ENCODE measurements at regions not wholly inside any gene's neighbourhood (a gene's known extent, or its start where the extent isn't known, plus 50 kb on each side); places are given as distances from the start of the nearest gene placed in this dataset.

DNA sequence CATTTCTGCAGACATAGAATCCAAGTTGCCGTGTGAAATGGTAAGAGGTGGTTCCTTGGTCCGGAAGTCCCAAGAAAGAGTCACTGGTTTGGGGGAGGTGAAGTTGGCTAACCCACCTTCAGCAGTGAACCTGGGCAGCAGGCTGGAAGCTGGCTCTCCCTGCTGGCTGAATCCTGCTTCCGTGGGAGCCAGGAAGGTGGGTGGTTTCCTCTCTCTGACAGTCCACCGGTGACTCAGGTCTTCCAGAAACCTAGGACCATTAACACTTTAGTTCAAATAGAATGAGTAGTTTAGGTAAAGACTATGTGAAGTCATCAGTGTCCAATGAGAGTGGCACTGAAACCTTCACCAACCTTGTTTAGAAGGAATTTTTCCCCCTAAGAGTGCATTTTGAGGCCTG, 87.4 kb upstream of the CACNA2D3 start:
- TF ChIP-seq CTCF (conservative IDR thresholded peaks at IDR 0.05 in 1 of 2, IDR thresholded peaks at IDR 0.05 in 1 of 2; ENCODE audit: extremely low read depth in 1 of 2, insufficient read depth in 1 of 2, low read depth in 1 of 2, low read length in 2 of 2) (peak; percentile 4 to 6), EZH2 (IDR thresholded peaks at IDR 0.05; ENCODE audit: borderline replicate concordance, low read length) (no peak)

Measured in mammary epithelial cell (primary cell).